ENCODE measurements at regions not wholly inside any gene's neighbourhood (a gene's known extent, or its start where the extent isn't known, plus 50 kb on each side); places are given as distances from the start of the nearest gene placed in this dataset.

GRCh38 chr12:91902860-91903683, 242.6 kb downstream of the BTG1 start:
- no peak for TF ChIP-seq POLR2AphosphoS5 (IDR thresholded peaks at IDR 0.05)
- no peak for TF ChIP-seq CTCF (IDR thresholded peaks at IDR 0.05)
- no peak for TF ChIP-seq POLR2A (IDR thresholded peaks at IDR 0.05)
- no peak for TF ChIP-seq EP300 (IDR thresholded peaks at IDR 0.05)
- H3K27ac ChIP-seq, result no peak overlapping the region
- H3K36me3 ChIP-seq, result no peaks in the 10 kb centered on the region
- H3K9me3 ChIP-seq, result peaks cover 0 to 5% (median 0%) of the 10 kb centered on the region in 4 donors
- DNase-seq (no peak), ATAC-seq (ENCODE audit: low FRiP score in 2 of 2) (no peak)
- no peak overlapping the region for H3K4me3 ChIP-seq
- H3K27me3 ChIP-seq, result no peaks in the 10 kb centered on the region
- no peaks in the 10 kb centered on the region for H3K4me1 ChIP-seq

GRCh38 chr12:91901381-91902074, 244.1 kb downstream of the BTG1 start:
- WGBS, 2 donors, result 90 to 92% methylated on average over 3 of the region's 3 CpGs
- H3K4me3 ChIP-seq, result no peak overlapping the region
- no peaks in the 10 kb centered on the region for H3K4me1 ChIP-seq
- DNase-seq, result no peak
- H3K27me3 ChIP-seq, result no peaks in the 10 kb centered on the region
- H3K9me3 ChIP-seq, result peaks cover 0 to 5% (median 0%) of the 10 kb centered on the region in 4 donors
- TF ChIP-seq POLR2AphosphoS5 (IDR thresholded peaks at IDR 0.05) (no peak), CTCF (IDR thresholded peaks at IDR 0.05) (no peak), EP300 (IDR thresholded peaks at IDR 0.05) (no peak), POLR2A (IDR thresholded peaks at IDR 0.05) (no peak)
- no peaks in the 10 kb centered on the region for H3K36me3 ChIP-seq
- ATAC-seq (ENCODE audit: low FRiP score in 2 of 2), result no peak
- H3K27ac ChIP-seq, result no peak overlapping the region

- ATAC-seq (ENCODE audit: low FRiP score in 2 of 2), result no peak
- no peak for TF ChIP-seq POLR2AphosphoS5 (IDR thresholded peaks at IDR 0.05)
- TF ChIP-seq CTCF (IDR thresholded peaks at IDR 0.05), result no peak
- no peak for TF ChIP-seq POLR2A (IDR thresholded peaks at IDR 0.05)
- no peak for TF ChIP-seq EP300 (IDR thresholded peaks at IDR 0.05)
- no peak overlapping the region for H3K27ac ChIP-seq
Measured at GRCh38 chr12:91900971-91901370, 244.7 kb downstream of the BTG1 start.

DNA sequence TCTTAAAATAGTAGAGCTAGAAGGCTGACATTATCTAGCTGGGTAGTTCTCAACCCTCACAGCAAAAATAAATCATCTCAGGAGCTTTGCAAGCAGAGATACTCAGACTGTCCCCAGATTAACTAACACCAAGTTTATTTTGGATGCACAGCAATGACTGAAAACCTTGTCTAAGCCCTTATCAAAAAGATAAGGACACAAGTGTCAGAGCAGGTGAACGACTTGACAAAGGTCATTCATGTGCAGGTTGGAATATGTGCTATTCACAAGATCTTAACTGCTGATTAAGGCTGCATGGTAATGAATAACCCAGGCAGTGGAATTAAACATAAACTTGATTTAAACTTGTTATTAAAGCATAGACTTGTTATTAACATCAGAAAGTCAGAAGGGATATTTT, 246.6 kb downstream of the BTG1 start:
- TF ChIP-seq POLR2A (IDR thresholded peaks at IDR 0.05), result no peak
- TF ChIP-seq POLR2AphosphoS5 (IDR thresholded peaks at IDR 0.05), result no peak
- TF ChIP-seq EP300 (IDR thresholded peaks at IDR 0.05), result no peak
- TF ChIP-seq CTCF (IDR thresholded peaks at IDR 0.05), result no peak
- no peak for DNase-seq
- Histone ChIP-seq H3K4me3 (no peak overlapping the region), H3K27me3 (no peaks in the 10 kb centered on the region), H3K9me3 (peaks cover 0 to 5% (median 0%) of the 10 kb centered on the region in 4 donors), H3K4me1 (no peaks in the 10 kb centered on the region), H3K36me3 (no peaks in the 10 kb centered on the region), H3K27ac (no peak overlapping the region)
- 33 to 42% methylated on average over 1 of the region's 1 CpG for WGBS, 2 donors
- no peak for ATAC-seq (ENCODE audit: low FRiP score in 2 of 2)

More at GRCh38 chr12:91900971-91901370, 244.7 kb downstream of the BTG1 start:
- Histone ChIP-seq H3K36me3 (no peaks in the 10 kb centered on the region), H3K4me1 (no peaks in the 10 kb centered on the region), H3K4me3 (no peak overlapping the region), H3K9me3 (peaks cover 0 to 5% (median 0%) of the 10 kb centered on the region in 4 donors), H3K27me3 (no peaks in the 10 kb centered on the region)
- DNase-seq, result no peak
